Endothelial cell of hepatic sinusoid (primary cell): ENCODE measurements at regions not wholly inside any gene's neighbourhood (a gene's known extent, or its start where the extent isn't known, plus 50 kb on each side); places are given as distances from the start of the nearest gene placed in this dataset.
"Not testable (repeated sequence)": the region's sequence is repeated elsewhere in the genome, so short reads cannot be mapped to it uniquely, and the experiment has no call there.

Experiments used
- in situ Hi-C: cut with HindIII; loops from 2 replicates; pipeline ENCODE4 v1.10.0; 2017; ENCODE audit warnings: low sequenced_read_pairs

DNA sequence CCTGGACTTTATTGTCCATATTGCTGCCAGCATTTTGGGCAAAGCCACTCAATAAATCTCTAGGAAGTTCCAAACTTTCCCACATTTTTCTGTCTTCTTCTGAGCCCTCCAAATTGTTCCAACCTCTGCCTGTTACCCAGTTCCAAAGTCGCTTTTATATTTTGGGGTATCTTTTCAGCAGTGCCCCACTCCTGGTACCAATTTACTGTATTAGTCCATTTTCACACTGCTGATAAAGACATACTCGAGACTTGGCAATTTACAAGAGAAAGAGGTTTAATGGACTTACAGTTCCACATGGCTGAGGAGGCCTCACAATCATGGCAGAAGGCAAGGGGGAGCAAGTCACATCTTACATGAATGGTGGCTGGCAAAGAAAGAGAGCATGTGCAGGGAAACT lies 53.4 kb downstream of the AHSP start:
- in situ Hi-C loops: loop anchor here (10.0 kb wide), 2 partner anchors 56 to 84 kb away; partner anchors contain the start of gene AHSP

DNA sequence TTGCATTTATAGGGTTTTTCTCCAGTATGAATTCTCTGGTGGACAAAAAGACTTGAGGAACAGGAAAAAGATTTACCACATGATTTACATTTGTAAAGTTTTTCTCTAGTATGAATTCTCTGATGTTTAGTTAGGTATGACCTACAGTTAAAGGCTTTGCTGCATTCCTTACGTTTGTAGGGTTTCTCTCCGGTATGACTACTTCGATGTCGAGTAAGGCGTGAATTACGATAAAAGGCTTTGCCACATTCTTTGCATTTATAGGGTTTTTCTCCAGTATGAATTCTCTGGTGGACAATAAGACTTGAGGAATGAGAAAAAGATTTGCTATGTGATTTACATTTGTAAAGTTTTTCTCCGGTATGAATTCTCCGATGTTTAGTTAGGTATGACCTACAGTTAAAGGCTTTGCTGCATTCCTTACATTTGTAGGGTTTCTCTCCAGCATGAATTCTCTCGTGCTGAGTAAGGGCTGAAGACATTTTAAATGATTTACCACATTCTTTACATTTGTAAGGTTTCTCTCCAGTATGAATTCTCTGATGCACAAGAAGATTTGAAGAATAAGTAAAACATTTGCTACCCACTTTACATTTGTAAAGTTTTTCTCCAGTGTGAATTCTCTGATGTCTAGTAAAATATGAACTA lies 74.2 kb downstream of the AHSP start:
- in situ Hi-C loops: not testable (repeated sequence)

DNA sequence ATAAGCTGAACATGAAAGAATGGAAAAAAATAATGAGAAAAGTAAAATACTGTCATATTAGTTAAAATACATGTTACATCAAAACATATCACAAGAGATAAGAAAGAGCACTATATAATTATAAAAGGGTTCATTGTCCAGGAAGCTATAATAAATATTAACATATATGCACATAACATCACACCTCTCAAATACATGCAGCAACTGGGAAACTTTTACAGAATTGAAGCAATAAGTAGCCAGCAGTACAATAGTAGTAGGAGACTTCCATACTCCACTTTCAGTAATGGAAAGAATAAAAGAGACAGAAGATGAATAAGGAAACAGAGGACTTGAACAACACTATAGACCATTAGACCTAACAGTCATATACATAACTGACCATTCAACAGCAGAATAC lies 90.4 kb downstream of the AHSP start:
- in situ Hi-C loops: no loop called here

DNA sequence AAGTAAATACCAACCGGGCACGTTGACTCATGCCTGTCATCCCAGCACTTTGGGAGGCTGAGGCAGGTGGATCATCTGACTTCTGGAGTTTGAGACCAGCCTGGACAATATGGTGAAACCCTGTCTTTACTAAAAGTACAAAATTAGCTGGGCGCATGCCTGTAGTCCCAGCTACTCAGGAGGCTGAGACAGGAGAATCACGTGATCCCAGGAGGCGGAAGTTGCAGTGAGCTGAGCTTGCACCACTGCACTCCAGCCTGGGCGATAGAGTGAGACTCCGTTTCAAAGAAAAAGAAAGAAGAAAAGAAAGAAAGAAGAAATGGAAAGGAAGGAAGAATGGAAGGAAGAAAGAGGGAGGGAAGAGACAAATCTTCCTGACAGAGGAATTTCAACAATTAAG lies 108.7 kb downstream of the AHSP start:
- in situ Hi-C loops: no loop called here

DNA sequence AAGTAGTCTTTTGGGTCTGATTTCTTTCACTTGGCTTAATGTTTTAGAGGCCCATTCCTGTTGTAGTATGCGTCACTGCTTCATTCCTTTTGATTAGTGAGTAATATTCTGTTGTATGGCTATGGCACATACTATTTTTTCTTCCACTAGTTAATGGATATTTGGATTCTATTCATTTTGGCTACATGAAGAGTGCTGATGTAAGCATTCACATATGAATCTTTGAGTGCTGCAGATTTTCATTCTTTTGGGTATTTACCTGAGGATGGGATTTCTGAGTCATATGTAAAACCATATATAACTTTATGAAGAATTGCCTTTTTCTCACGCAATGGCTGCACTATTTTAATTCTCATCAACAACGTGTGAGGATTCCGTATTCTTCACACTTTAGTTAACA lies 113.6 kb downstream of the AHSP start:
- in situ Hi-C loops: no loop called here

DNA sequence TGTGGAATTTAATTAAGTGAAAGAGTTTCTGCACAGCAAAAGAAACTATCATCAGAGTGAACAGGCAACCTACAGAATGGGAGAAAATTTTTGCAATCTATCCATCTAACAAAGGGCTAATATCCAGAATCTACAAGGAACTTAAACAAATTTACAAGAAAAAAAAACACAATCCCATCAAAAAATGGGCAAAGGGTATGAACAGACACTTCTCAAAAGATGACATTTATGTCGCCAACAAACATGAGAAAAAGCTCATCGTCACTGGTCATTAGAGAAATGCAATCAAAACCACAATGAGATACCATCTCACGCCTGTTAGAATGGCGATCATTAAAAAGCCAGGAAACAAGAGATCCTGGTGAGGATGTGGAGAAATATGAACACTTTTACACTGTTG lies 128.0 kb downstream of the AHSP start:
- in situ Hi-C loops: not testable (repeated sequence)

DNA sequence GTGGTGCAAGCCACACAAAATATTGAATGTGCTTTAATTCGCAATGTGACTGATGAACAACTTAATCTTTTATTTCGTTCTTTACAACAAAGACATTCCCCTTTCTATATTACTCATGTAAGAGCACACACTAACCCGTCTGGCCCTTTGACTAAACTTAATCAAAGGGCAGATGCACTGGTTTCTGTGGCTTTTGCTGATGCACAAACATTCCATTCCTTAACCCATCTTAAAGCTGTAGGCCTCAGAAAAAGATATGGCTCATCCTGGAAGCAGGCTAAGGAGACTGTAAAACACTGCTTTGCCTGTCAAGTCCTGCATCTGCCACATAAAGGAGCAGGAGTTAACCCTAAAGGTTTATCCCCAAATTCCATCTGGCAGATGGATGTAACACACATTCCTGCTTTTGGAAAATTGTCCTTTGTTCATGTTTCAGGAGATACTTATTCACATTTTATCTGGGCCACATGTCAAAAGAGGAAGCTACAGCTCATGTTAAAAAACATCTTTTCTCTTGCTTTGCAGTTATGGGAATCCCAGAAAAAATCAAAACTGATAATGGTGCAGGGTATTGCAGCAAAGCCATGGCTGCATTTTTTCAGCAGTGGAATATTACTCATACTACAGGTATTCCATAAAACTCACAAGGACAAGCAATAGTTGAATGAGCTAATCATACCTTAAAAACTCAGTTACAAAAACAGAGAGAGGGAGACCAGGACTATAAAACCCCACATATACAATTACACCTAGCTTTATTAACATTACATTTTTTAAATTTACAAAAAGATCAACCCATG lies 137.2 kb downstream of the AHSP start:
- in situ Hi-C loops: loop anchor here (10.0 kb wide), 2 partner anchors 80 to 190 kb away; no protein-coding TSS in a partner anchor

DNA sequence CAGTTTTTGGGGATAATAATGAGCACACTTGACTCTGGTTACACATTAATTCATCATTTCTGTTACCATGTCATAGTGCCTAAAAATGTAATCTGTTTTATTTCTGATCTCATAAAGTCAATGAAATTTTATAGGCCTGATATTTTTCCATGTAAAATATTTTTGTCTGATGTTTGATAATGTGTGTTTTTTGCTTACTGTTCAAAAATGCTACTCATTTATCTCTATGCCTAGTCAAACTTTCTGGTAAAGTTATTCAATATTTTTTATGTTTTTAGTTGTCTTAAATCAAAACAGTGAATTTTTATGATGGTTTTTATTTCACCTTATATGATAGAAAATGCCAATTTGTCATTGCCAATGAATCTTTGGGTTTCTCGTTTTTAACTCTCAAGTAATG lies 147.0 kb downstream of the AHSP start:
- in situ Hi-C loops: no loop called here

DNA sequence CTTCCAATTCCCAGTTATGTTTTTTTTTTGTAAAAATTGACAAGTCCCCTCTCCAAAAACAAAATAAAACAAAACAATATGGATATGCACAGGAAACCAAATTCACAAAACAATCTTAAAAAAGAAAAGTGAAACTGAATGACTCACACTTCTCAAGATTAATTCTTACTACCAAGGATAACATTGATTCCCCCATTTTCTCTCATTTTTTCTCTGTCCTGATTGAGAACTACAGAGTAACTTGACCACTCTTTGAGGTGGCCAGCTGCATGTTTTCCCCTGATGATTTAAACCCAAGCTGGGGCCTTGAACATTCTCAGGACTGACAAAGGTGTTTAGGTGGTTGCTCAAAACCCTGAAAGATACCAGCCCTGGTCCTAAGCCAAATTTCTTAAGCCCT lies 149.0 kb downstream of the AHSP start:
- in situ Hi-C loops: no loop called here

DNA sequence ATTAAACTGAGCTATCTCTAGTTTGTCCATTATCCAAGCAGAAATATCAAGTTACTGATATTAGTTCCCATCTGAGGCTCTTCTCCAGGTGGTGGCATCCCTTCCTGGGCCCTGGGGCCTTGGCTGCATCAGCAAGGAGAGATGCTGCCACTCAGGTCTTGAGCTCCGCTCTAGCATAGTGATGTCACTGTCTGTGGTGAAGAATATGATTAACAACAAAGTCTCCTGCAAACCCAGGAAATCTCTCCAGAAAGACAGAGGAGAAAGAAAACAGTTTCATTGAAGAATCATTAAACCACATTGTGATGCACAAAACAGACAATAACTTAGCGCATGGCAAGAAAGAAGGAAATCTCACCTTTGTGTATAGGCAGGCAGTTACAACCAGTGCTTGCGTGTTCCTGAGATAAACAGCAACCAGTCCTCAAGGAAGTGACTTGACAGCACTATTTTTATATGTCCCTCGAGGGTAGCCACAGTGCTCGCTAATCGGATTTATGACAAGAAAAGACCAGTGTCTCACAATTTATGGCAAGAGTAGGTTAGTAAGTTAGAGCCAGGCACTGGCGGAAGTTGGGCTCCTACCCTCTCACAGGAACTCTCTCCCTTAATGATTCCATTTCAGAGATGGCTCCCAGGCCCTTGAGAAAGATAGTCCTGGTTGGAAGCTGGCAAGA lies 151.1 kb downstream of the AHSP start:
- in situ Hi-C loops: no loop called here

DNA sequence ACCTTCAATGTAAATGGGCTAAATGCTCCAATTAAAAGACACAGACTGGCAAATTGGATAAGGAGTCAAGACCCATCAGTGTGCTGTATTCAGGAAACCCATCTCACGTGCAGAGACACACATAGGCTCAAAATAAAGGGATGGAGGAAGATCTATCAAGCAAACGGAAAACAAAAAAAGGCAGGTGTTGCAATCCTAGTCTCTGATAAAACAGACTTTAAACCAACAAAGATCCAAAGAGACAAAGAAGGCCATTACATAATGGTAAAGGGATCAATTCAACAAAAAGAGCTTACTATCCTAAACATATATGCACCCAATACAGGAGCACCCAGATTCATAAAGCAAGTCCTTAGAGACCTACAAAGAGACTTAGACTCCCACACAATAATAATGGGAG lies 161.6 kb downstream of the AHSP start:
- in situ Hi-C loops: not testable (repeated sequence)

DNA sequence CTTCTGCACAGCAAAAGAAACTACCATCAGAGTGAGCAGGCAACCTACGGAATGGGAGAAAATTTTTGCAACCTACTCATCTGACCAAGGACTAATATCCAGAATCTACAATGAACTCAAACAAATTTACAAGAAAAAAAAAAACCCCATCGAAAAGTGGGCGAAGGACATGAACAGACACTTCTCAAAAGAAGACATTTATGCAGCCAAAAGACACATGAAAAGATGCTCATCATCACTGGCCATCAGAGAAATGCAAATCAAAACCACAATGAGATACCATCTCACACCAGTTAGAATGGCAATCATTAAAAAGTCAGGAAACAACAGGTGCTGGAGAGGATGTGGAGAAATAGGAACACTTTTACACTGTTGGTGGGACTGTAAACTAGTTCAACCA lies 164.6 kb downstream of the AHSP start:
- in situ Hi-C loops: not testable (repeated sequence)

DNA sequence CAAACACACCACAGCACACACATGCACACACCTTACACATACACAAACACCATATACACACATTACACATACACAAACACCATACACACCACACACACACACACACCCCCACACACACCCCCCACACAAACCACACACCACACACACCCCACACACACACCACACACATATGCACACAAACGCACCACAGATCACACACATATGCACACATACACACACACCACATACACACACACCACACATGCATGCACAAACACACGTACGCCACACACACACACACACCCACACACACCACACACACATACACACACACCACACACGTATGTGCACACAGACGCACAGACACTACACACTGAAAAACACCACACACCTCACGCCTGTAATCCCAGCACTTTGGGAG lies 166.0 kb downstream of the AHSP start:
- in situ Hi-C loops: no loop called here

DNA sequence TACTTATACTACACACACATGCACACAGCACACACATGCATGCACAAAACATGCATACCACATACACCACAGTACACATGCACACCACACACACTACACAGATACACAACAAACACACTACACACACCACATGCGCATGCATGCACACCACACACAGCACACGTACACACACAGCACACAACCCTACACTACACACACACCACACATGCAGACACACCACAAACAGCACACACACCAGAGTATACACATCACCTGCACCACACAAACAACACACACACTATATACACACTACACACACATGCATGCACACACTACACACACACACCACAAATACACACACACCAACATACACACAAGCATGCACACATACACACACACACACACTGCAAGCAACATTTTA lies 166.8 kb downstream of the AHSP start:
- in situ Hi-C loops: no loop called here

DNA sequence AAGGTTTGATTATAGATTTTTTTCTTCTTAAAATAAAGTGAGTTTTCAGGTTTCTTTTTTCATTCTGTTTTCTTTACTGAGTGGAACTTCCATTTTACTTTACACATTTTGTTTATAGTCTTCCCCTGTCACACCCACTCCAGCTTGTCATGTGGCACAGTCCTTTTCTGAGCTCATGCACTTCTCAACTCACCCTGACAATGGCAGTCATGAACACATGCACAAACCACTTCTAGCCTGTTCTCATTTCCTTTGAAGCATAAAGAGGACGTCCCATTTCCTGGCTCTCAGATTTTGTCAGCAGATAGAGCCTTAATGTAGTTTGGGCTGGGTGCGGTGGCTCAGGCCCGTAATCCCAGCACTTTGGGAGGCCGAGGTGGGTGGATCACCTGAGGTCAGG lies 168.0 kb downstream of the AHSP start:
- in situ Hi-C loops: no loop called here

DNA sequence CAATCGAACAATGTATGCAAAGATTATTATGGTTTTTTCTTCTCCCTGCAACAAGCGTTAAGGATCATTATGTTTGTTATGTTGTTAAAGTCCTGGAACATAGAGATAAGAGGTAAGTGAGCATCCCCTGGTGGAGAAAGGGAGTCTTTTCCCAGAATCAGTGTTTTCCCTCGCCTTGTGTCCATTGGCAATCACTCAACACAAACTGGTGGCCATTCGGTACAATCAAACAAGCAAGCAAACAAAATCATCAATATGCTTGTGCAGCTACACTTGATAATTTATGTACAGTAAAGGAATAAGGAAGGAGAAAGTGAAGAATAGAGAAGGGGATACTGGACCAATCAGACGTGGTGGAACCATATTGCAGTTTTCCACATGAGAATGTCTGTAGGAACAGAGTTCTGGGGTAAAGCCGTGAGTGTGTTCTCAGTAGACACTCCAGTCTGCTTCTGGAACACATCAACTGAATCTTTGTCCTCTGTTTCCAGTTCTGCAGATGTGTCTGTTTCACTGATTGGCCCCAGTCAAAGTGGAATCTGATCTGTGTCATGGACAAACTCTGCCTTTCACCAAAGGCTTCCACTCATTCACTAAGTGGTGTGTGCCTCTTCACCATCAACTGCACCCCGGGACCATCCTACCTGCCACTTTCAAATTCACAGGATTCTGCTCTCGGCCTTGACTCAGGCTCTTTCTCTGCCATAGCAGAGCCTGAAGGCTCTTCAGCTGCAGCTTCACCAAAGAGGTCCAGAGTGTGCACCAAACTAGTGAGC lies 169.5 kb downstream of the AHSP start:
- in situ Hi-C loops: no loop called here

DNA sequence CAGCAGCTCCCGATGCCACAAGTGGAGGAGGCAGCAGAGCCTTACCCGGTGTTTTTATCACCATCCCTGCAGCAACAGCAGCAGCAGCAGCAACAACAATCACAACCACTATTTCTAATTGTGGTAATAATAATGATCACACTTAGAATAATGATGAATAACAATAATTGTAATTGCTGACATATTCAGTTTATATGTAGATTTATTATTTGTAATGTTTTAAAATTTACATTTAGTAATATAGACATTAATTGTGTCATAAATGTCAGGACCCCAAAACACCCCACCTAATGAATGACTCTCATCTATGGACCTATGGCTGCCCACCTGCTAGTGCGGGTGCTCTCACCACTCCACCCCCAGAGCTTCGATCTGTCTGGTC lies 170.0 kb downstream of the AHSP start:
- in situ Hi-C loops: no loop called here

DNA sequence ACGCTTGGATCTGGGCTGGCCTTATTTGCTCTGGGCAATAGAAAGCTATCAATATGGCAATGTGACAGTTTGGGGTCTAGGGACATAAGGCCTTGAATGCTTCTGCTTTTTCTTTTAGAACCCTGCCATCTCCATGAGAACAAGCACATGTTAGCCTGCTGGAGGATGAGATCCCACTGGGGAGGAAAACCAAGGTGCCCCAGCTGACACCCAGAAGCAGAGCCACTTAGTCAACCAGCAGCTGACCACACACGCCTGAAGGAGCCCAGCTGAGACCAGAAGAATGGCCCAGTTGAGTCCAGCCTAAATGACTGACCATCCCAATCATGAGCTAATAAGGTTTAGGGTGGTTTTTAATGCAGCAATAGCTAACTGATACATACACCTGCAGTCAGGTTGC lies 171.2 kb downstream of the AHSP start:
- in situ Hi-C loops: no loop called here

DNA sequence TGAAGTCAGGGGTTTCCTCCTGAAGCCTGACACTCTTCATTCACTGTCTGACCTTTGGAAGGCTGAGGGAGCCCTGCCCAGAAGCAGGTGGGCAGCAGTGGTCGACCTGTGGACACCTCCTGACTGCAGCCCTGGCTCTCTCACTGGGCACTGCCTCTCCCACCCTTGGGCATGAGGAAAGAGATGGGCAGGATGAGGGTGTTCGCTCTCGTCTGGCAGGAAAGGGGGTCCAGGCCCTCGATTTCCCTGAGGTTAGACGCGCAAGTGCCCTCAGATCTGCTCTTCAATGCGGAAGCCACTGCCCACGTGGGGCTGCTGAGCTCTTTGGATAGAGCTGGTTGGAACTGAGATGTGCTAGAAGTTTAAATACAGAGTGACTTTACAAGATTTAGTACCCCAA lies 171.9 kb downstream of the AHSP start:
- in situ Hi-C loops: no loop called here

DNA sequence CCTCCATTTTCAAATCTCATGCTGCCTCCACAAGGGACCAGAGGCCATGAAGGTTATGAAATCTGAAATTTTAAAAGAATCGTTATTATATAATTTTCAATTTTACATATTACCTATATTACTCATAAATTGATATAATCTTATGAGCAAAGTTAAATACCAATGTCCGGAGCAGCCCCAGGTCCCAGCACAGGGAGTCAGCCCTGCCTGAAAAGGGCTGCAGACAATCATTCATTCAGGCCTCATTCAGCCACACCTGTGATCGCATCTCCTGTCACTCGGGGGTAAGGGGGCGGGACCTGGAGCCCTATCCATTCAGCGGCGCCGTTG lies 172.5 kb downstream of the AHSP start:
- in situ Hi-C loops: no loop called here
